ENCODE measurements at regions not wholly inside any gene's neighbourhood (a gene's known extent, or its start where the extent isn't known, plus 50 kb on each side); places are given as distances from the start of the nearest gene placed in this dataset.

DNA sequence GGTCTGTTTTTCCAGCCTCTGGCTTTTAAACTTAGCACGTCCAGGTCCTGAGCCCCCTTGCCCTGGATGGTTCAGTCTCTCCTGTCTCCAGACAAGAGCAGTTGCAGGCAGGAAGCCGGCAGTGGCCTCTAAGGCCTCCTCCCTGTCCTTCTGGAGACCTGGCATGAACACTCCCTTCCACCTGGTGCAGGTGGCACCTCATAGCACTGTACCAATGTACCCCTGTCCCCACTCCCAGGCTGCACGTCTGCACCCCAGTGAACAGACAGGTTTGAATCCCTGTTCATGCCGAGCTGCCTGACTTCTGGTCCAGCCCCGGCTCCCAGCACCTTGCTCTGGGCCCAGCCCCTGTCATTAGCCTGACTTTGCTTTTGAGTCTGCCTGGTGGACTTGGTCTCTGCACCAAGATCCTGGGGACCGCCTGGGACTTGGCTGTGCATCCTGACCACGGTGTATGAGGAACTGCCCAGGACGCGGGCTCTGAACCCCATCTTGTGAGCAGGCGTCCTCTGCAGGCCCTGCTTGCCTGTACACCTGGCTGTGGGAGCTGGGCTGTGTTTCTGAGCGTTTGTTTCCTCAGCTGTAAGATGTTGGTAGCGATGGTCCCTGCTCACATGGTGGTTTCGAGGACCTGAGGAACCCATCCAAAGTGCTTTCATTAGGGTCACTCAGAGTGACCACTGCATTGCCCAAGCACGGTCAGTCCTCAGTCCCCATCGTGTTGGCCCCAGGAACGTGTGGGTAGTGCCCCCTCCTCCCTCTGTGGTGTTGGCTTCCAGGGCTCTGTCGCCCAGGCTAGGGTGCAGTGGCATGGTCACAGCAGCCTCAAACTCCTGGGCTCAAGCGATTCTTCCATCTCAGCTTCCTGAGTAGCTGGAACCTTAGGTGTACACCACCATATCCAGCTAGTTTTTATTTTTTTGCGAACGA lies 75.0 kb upstream of the SHANK2 start:
- TF ChIP-seq POLR2A (IDR thresholded peaks at IDR 0.05) = no peak
- TF ChIP-seq, protein P1, sequence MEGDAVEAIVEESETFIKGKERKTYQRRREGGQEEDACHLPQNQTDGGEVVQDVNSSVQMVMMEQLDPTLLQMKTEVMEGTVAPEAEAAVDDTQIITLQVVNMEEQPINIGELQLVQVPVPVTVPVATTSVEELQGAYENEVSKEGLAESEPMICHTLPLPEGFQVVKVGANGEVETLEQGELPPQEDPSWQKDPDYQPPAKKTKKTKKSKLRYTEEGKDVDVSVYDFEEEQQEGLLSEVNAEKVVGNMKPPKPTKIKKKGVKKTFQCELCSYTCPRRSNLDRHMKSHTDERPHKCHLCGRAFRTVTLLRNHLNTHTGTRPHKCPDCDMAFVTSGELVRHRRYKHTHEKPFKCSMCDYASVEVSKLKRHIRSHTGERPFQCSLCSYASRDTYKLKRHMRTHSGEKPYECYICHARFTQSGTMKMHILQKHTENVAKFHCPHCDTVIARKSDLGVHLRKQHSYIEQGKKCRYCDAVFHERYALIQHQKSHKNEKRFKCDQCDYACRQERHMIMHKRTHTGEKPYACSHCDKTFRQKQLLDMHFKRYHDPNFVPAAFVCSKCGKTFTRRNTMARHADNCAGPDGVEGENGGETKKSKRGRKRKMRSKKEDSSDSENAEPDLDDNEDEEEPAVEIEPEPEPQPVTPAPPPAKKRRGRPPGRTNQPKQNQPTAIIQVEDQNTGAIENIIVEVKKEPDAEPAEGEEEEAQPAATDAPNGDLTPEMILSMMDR (IDR thresholded peaks at IDR 0.05 in 4 of 5, conservative IDR thresholded peaks at IDR 0.05 in 1 of 5) = no peak
- H3K36me3 ChIP-seq = no peaks in the 10 kb centered on the region
- in situ Hi-C loops (cut with MboI; ENCODE audit: low sequenced_read_pairs in 4 of 4) = no loop called here
- H3K4me3 ChIP-seq = no peak overlapping the region
- ATAC-seq = no peak
- H3K4me1 ChIP-seq = no peaks in the 10 kb centered on the region
- intact Hi-C loops (cut with DNase I; ENCODE audit: low total_unique reads) = no loop called here
- H3K27ac ChIP-seq = no peak overlapping the region
- DNase-seq = no peak
- H3K9me3 ChIP-seq = no peaks in the 10 kb centered on the region
- H3K27me3 ChIP-seq = no peaks in the 10 kb centered on the region

DNA sequence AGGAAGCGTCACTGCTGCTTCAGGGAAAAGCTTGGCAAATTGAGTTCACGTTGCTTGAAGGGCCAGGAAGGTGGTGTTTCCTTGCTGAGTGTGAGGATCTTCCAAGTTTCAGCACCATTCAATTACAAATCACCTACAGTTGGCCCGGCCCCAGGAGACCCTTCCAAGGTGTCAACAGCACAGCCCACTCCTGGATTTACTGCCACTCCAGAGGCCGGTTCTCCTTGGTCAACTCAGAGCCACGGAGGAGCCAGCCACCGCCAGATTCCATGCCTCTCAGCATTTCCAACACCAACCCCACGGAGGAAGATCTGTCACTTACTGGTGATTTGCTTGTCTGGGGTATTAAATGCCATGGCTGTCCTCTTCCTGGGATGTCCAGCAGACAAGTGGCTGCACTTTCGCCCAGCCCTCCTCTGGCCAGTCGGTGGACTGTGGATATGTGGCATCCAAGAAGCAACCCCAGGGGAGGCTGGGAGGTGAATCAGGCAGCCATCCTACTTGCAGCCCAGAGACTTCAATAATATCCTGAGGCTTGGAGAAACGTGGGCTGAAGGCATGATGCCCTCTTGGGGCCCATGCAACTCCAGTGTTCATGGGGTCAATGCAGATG lies 74.1 kb upstream of the SHANK2 start:
- Histone ChIP-seq H3K4me3 (no peak overlapping the region), H3K27ac (no peak overlapping the region), H3K36me3 (no peaks in the 10 kb centered on the region), H3K27me3 (no peaks in the 10 kb centered on the region), H3K9me3 (no peaks in the 10 kb centered on the region), H3K4me1 (no peaks in the 10 kb centered on the region)
- intact Hi-C loops (cut with DNase I; ENCODE audit: low total_unique reads) (no loop called here), in situ Hi-C loops (cut with MboI; ENCODE audit: low sequenced_read_pairs in 4 of 4) (no loop called here)
- no peak for DNase-seq
- no peak for TF ChIP-seq POLR2A (IDR thresholded peaks at IDR 0.05)
- TF ChIP-seq, protein P1 (IDR thresholded peaks at IDR 0.05 in 4 of 5, conservative IDR thresholded peaks at IDR 0.05 in 1 of 5) = no peak
- no peak for ATAC-seq

DNA sequence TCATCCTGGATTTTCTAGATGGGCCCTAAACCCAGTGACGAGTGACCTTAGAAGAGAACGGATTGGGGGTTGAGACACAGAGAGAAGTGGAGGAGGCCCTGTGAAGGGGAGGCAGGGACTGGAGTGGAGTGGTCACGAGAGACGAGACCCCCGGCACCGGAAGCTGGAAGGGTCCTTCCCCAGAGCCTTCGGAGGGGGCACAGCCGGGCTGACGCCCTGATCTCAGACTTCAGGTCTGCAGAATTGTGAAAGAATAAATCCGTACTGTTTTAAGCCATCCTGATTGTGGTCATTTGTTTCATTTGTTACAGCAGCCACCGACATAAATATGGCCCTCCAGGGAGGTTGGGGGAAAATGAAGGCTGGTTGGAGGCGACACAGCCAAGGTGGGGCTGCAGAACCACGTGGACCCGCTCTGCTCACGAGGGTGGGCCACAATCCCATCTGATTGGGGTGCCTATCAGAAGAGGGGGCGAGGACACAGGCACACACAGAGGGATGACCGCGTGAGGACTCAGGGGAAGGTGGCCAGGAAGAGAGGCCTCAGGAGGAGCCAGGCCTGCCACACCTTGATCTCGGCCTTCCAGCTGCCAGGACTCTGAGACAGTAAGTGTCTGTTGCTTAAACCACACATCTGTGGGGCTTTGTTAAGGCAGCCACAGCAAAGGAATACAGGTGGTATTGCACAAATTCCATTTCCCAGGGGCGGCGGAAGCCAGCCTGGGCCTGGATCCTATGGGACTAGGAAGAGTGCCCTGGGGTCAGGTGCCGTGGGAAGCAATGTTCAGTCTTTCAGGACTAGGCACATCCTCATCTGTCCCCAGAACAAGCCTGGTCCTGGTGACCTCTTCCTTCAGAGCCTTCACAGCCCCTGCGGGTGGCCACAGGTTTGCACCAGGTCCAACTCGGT lies 73.3 kb upstream of the SHANK2 start:
- DNase-seq = no peak
- H3K9me3 ChIP-seq = no peaks in the 10 kb centered on the region
- no peaks in the 10 kb centered on the region for H3K27me3 ChIP-seq
- intact Hi-C loops (cut with DNase I; ENCODE audit: low total_unique reads) = no loop called here
- no peak overlapping the region for H3K27ac ChIP-seq
- in situ Hi-C loops (cut with MboI; ENCODE audit: low sequenced_read_pairs in 4 of 4) = no loop called here
- no peaks in the 10 kb centered on the region for H3K36me3 ChIP-seq
- ATAC-seq = no peak
- no peak overlapping the region for H3K4me3 ChIP-seq
- no peaks in the 10 kb centered on the region for H3K4me1 ChIP-seq
- TF ChIP-seq POLR2A (IDR thresholded peaks at IDR 0.05) = no peak
- TF ChIP-seq, protein P1 (IDR thresholded peaks at IDR 0.05 in 4 of 5, conservative IDR thresholded peaks at IDR 0.05 in 1 of 5) = no peak

DNA sequence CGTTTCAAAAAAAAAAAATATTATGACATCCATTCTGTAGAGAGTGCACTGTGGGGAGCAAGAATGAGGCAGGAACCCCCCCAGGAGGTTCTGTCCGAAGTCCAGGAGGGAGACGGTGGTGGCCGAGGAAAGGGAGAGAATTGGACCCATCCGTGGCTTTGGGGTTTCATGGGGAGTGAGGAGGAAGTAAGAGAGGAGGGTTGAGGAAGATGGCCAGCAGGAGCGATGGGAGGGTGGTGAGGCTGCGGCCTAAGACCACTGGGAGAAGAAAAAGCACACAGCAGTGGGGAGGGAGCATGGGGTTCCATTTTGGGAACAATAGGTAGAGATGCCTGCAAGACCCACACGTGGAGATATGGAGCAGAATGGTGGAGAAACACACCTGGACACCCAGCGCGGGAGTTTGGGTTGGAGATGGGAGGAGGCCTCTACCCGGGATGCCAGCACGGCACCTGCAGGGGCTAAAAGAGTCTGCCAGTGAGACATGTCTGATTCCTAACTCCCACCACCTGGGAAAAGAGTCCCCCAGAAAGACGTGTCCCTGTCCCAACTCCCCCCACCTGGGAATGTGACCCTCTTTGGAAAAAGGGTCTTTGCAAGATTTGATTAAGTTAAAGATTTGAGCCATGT lies 72.5 kb upstream of the SHANK2 start:
- Histone ChIP-seq H3K4me1 (no peaks in the 10 kb centered on the region), H3K27me3 (no peaks in the 10 kb centered on the region), H3K4me3 (no peak overlapping the region), H3K36me3 (no peaks in the 10 kb centered on the region), H3K9me3 (no peaks in the 10 kb centered on the region), H3K27ac (no peak overlapping the region)
- no peak for ATAC-seq
- intact Hi-C loops (cut with DNase I; ENCODE audit: low total_unique reads) (no loop called here), in situ Hi-C loops (cut with MboI; ENCODE audit: low sequenced_read_pairs in 4 of 4) (no loop called here)
- DNase-seq = no peak
- TF ChIP-seq, protein P1 (IDR thresholded peaks at IDR 0.05 in 4 of 5, conservative IDR thresholded peaks at IDR 0.05 in 1 of 5) = no peak
- no peak for TF ChIP-seq POLR2A (IDR thresholded peaks at IDR 0.05)
